Stimulated activated CD8-positive, alpha-beta memory T cell treated with anti-CD3 and anti-CD28 coated beads, Interleukin-4, amount 100 ng/mL, for 48 hours (primary cell): ENCODE measurements at regions not wholly inside any gene's neighbourhood (a gene's known extent, or its start where the extent isn't known, plus 50 kb on each side); places are given as distances from the start of the nearest gene placed in this dataset.

ENCODE experiments used
- DNase-seq: peaks from one replicate; pipeline ENCODE4 v3.0.0-alpha.2; 2020

GRCh38 chr1:73635021-73635420, 563.0 kb downstream of the LRRIQ3 start:
- DNase-seq, result no peak

GRCh38 chr1:73627723-73628122, 570.3 kb downstream of the LRRIQ3 start:
- DNase-seq, result no peak

GRCh38 chr1:73626326-73626725, 571.6 kb downstream of the LRRIQ3 start:
- no peak for DNase-seq

GRCh38 chr1:73623946-73624345, 574.0 kb downstream of the LRRIQ3 start:
- no peak for DNase-seq

GRCh38 chr1:73617145-73617544, 580.8 kb downstream of the LRRIQ3 start:
- DNase-seq, result no peak

- no peak for DNase-seq
These were observed 586.3 kb downstream of the LRRIQ3 start for GRCh38 chr1:73611681-73612080.

GRCh38 chr1:73604739-73605138, 593.2 kb downstream of the LRRIQ3 start:
- DNase-seq, result no peak

- DNase-seq, result no peak
These were observed 593.8 kb downstream of the LRRIQ3 start for GRCh38 chr1:73604211-73604610.

- no peak for DNase-seq
These were observed 604.2 kb downstream of the LRRIQ3 start for GRCh38 chr1:73593804-73594203.

GRCh38 chr1:73593364-73593763, 604.6 kb downstream of the LRRIQ3 start:
- no peak for DNase-seq

- no peak for DNase-seq
These were observed 610.9 kb downstream of the LRRIQ3 start for GRCh38 chr1:73587080-73587479.

- DNase-seq, result no peak
These were observed 620.8 kb downstream of the LRRIQ3 start for GRCh38 chr1:73577206-73577605.

GRCh38 chr1:73576083-73576482, 621.9 kb downstream of the LRRIQ3 start:
- DNase-seq, result no peak

- DNase-seq, result no peak
These were observed 633.7 kb downstream of the LRRIQ3 start for GRCh38 chr1:73564294-73564693.

- no peak for DNase-seq
These were observed 641.7 kb downstream of the LRRIQ3 start for GRCh38 chr1:73556270-73556669.

GRCh38 chr1:73537400-73537799, 660.6 kb downstream of the LRRIQ3 start:
- no peak for DNase-seq

- no peak for DNase-seq
These were observed 680.3 kb downstream of the LRRIQ3 start for GRCh38 chr1:73517603-73518191.

- no peak for DNase-seq
These were observed 681.5 kb downstream of the LRRIQ3 start for GRCh38 chr1:73516451-73516850.

GRCh38 chr1:73511038-73511437, 686.9 kb downstream of the LRRIQ3 start:
- no peak for DNase-seq

- no peak for DNase-seq
These were observed 697.8 kb downstream of the LRRIQ3 start for GRCh38 chr1:73500154-73500553.

- no peak for DNase-seq
These were observed 698.3 kb downstream of the LRRIQ3 start for GRCh38 chr1:73499671-73500070.

GRCh38 chr1:73491621-73492020, 706.4 kb downstream of the LRRIQ3 start:
- DNase-seq, result no peak

GRCh38 chr1:73475316-73475870, 722.6 kb downstream of the LRRIQ3 start:
- DNase-seq, result no peak

- DNase-seq, result no peak
These were observed 725.2 kb downstream of the LRRIQ3 start for GRCh38 chr1:73472810-73473209.

GRCh38 chr1:73467731-73468130, 730.2 kb downstream of the LRRIQ3 start:
- no peak for DNase-seq
